Adrenal gland (tissue), 9 donors: ENCODE measurements at regions not wholly inside any gene's neighbourhood (a gene's known extent, or its start where the extent isn't known, plus 50 kb on each side); places are given as distances from the start of the nearest gene placed in this dataset.

ENCODE experiments used
- DNase-seq, 7 donors: peaks; one replicate each; pipeline ENCODE4 v3.0.0-alpha.2; 2019 to 2020
- H3K27ac ChIP-seq, 5 donors: fragments of 200-600 bp; sonication (generic) in 4 of 5; 1 replicate in 3 of 5; 2 replicates in 2 of 5; pipeline versions ENCODE4 v1.5.1 to v1.8.0; 2016 to 2020; ENCODE audit warnings: mild to moderate bottlenecking in 1 of 5
- H3K27me3 ChIP-seq: fragments of 200-600 bp; 2 replicates; pipeline ENCODE4 v1.8.0; 2021
- H3K36me3 ChIP-seq, 2 donors: fragments of 200-600 bp; replicated peaks in 1 of 2; 1 replicate in 1 of 2; 2 replicates in 1 of 2; pipeline versions ENCODE4 v1.5.1 to v1.8.0; 2018 to 2022
- H3K4me1 ChIP-seq, 2 donors: fragments of 200-600 bp; replicated peaks in 1 of 2; 1 replicate in 1 of 2; 2 replicates in 1 of 2; pipeline versions ENCODE4 v1.5.1 to v1.8.0; 2018 to 2021
- H3K4me3 ChIP-seq, 4 donors: fragments of 200-600 bp; sonication (generic) in 3 of 4; one replicate each; pipeline ENCODE4 v1.5.1; 2016 to 2018
- H3K9me3 ChIP-seq, 3 donors: fragments of 200-600 bp; sonication (generic) in 1 of 3; replicated peaks in 1 of 3; 1 replicate in 2 of 3; 2 replicates in 1 of 3; pipeline versions ENCODE4 v1.5.1 to v1.8.0; 2016 to 2021
- CTCF ChIP-seq, 6 experiments: fragments of 450-650 bp in 4 of 6; fragments of 200-600 bp in 2 of 6; sonication (generic) in 1 of 6; IDR thresholded peaks; 1 replicate in 5 of 6; 2 replicates in 1 of 6; pipeline versions ENCODE4 v1.5.1 to v1.8.0; 2016 to 2021; ENCODE audit warnings: antibody characterized with exemption in 6 of 6, mild to moderate bottlenecking in 2 of 6, moderate library complexity in 1 of 6
- POLR2A ChIP-seq, 2 donors: fragments of 450-650 bp; IDR thresholded peaks; one replicate each; pipeline ENCODE4 v1.6.1; 2017; ENCODE audit warnings: antibody characterized with exemption in 2 of 2, mild to moderate bottlenecking in 2 of 2, moderate library complexity in 1 of 2
- WGBS, 4 donors: extraction: QIAGEN DNeasy Blood & Tissue Kit in 2 of 4; methylation state at CpG; one replicate each; pipeline versions ENCODE4 v1.1.5 to v1.1.7; 2013 to 2017; 5-methylcytosine and 5-hydroxymethylcytosine counted together
- intact Hi-C, 2 donors: fragments of 100-400 bp; cut with DNase I; formaldehyde crosslinking; loops; one replicate each; pipeline versions ENCODE4 v1.14.1 to v1.15.0; 2022 to 2023
- donor health status: healthy with polysubstance abuse.
- donor health status: Bipolar disorder and iron deficiency.
- donor health status: DM: yes; HTN: yes; CAD: no.
- donor health status: DM: no; HTN: no; CAD: no.
- donor health status: DM: no; HTN: no; CAD: no.

GRCh38 chr6:56864171-56864616 lies 90.7 kb upstream of the BEND6 start:
- H3K9me3 ChIP-seq: no peaks in the 10 kb centered on the region
- TF ChIP-seq CTCF (IDR thresholded peaks at IDR 0.05): no peak
- TF ChIP-seq POLR2A (IDR thresholded peaks at IDR 0.05): no peak
- H3K27ac ChIP-seq: no peak overlapping the region
- H3K36me3 ChIP-seq: no peaks in the 10 kb centered on the region
- no peak overlapping the region for H3K4me3 ChIP-seq
- WGBS, 4 donors: 81 to 100% (median 89%) methylated on average over 1 of the region's 1 CpG
- no peak for DNase-seq
- H3K4me1 ChIP-seq: peaks cover 0 to 13% of the 10 kb centered on the region in 2 donors
- no peaks in the 10 kb centered on the region for H3K27me3 ChIP-seq
- intact Hi-C loops: no loop called here

- Histone ChIP-seq H3K27ac (no peak overlapping the region), H3K36me3 (no peaks in the 10 kb centered on the region), H3K4me3 (no peak overlapping the region), H3K27me3 (no peaks in the 10 kb centered on the region), H3K9me3 (no peaks in the 10 kb centered on the region), H3K4me1 (peaks cover 0 to 13% of the 10 kb centered on the region in 2 donors)
- 4 to 31% (median 18%) methylated on average over 1 of the region's 1 CpG for WGBS, 4 donors
- TF ChIP-seq CTCF (IDR thresholded peaks at IDR 0.05) (no peak), POLR2A (IDR thresholded peaks at IDR 0.05) (no peak)
- intact Hi-C loops: no loop called here
- peak in 1 of 7 donors; percentile 36 for DNase-seq
Observed at GRCh38 chr6:56863366-56863765, 91.5 kb upstream of the BEND6 start.

- intact Hi-C loops: no loop called here
Observed at GRCh38 chr6:56862415-56863175, 92.3 kb upstream of the BEND6 start.

GRCh38 chr6:56860475-56860874 lies 94.4 kb upstream of the BEND6 start:
- Histone ChIP-seq H3K36me3 (no peaks in the 10 kb centered on the region), H3K4me3 (no peak overlapping the region), H3K4me1 (peaks cover 0 to 13% of the 10 kb centered on the region in 2 donors), H3K27ac (no peak overlapping the region), H3K27me3 (no peaks in the 10 kb centered on the region), H3K9me3 (no peaks in the 10 kb centered on the region)
- intact Hi-C loops: no loop called here
- DNase-seq: no peak
- 49 to 56% (median 51%) methylated on average over 4 of the region's 4 CpGs for WGBS, 4 donors
- TF ChIP-seq POLR2A (IDR thresholded peaks at IDR 0.05) (no peak), CTCF (IDR thresholded peaks at IDR 0.05) (no peak)

More at GRCh38 chr6:56862415-56863175, 92.3 kb upstream of the BEND6 start:
- no peaks in the 10 kb centered on the region for H3K9me3 ChIP-seq
- DNase-seq: no peak
- 74 to 85% (median 80%) methylated on average over 3 of the region's 3 CpGs for WGBS, 4 donors
- TF ChIP-seq POLR2A (IDR thresholded peaks at IDR 0.05) (no peak), CTCF (IDR thresholded peaks at IDR 0.05) (no peak)
- H3K27me3 ChIP-seq: no peaks in the 10 kb centered on the region
- no peaks in the 10 kb centered on the region for H3K36me3 ChIP-seq
- H3K4me3 ChIP-seq: no peak overlapping the region
- H3K27ac ChIP-seq: no peak overlapping the region
- peaks cover 0 to 13% of the 10 kb centered on the region in 2 donors for H3K4me1 ChIP-seq
